ENCODE measurements at regions not wholly inside any gene's neighbourhood (a gene's known extent, or its start where the extent isn't known, plus 50 kb on each side); places are given as distances from the start of the nearest gene placed in this dataset.

DNA sequence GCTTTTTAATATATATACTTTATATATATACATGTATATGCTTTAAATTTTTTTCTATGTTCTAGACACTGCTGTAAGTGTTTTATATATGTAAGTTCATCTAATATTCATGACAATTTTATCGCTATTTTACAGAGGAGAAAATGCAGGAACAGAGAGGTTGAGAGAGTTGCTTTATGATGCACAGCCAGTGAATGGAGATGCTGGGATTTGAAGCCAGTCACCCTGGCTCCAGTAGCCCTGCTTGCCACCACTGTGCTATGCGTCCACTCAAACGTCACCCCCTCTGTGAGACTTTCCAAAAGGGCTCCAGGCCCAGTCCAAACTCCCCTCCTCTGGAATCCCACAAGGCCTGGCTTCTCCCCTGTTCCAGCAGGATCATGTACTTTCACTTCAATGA lies 91.0 kb upstream of the GRIK3 start:
- TF ChIP-seq CTCF (IDR thresholded peaks at IDR 0.05; ENCODE audit: poor library complexity), result no peak
- TF ChIP-seq EZH2phosphoT487 (IDR thresholded peaks at IDR 0.05; ENCODE audit: low read depth, severe bottlenecking, unreplicated experiment), result no peak
- TF ChIP-seq EZH2 (IDR thresholded peaks at IDR 0.05; ENCODE audit: borderline replicate concordance), result no peak
- Histone ChIP-seq H4K20me1 (ENCODE audit: insufficient read depth, poor library complexity, severe bottlenecking) (no peaks in the 10 kb centered on the region), H3K4me3 (no peak overlapping the region), H3K4me2 (no peak overlapping the region), H2AFZ (no peak overlapping the region), H3K4me1 (ENCODE audit: insufficient read depth) (no peaks in the 10 kb centered on the region), H3K27me3 (no peaks in the 10 kb centered on the region), H3K27ac (no peak overlapping the region), H3K36me3 (replicated peaks; ENCODE audit: insufficient read depth, low read depth) (no peaks in the 10 kb centered on the region), H3K9me2 (replicated peaks; ENCODE audit: insufficient read depth) (no peaks in the 10 kb centered on the region), H3K9me3 (ENCODE audit: low read depth) (no peaks in the 10 kb centered on the region), H3K79me2 (no peaks in the 10 kb centered on the region)
- no peak for DNase-seq (ENCODE audit: low spot score)
- 89% methylated on average over 3 of the region's 3 CpGs for WGBS (ENCODE audit: low lambda C conversion rate, missing lambda C conversion rate)

DNA sequence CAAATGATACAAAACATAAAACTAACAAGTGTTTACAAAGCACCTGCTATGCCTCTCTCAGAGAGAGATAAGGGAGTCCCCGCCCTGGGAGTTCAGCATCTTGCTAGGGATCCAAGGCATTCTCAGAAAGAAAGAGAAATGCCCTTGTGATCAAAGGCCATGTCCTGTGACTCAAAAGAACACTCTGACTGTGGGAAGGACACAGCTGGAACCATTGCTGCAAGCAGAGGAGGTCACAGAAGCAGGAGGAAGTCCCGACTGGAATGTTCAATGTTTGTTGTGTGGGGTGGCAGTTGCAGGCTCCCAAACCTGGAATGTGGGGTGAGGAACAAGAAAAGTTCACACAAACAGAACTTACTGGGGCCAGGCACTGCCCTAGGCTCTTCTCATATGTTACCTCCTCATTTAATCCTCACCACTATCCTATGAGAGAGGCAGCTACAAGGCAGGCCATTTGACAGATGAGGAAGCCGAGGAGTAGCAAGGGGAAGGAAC lies 93.0 kb upstream of the GRIK3 start:
- Histone ChIP-seq H3K27ac (no peak overlapping the region), H3K27me3 (no peaks in the 10 kb centered on the region), H3K9me3 (ENCODE audit: low read depth) (no peaks in the 10 kb centered on the region), H3K4me3 (no peak overlapping the region), H3K79me2 (no peaks in the 10 kb centered on the region), H3K4me1 (ENCODE audit: insufficient read depth) (no peaks in the 10 kb centered on the region), H4K20me1 (ENCODE audit: insufficient read depth, poor library complexity, severe bottlenecking) (no peaks in the 10 kb centered on the region), H3K36me3 (replicated peaks; ENCODE audit: insufficient read depth, low read depth) (no peaks in the 10 kb centered on the region), H3K4me2 (no peak overlapping the region), H3K9me2 (replicated peaks; ENCODE audit: insufficient read depth) (no peaks in the 10 kb centered on the region), H2AFZ (no peak overlapping the region)
- DNase-seq (ENCODE audit: low spot score), result no peak
- TF ChIP-seq CTCF (IDR thresholded peaks at IDR 0.05; ENCODE audit: poor library complexity) (no peak), EZH2 (IDR thresholded peaks at IDR 0.05; ENCODE audit: borderline replicate concordance) (no peak), EZH2phosphoT487 (IDR thresholded peaks at IDR 0.05; ENCODE audit: low read depth, severe bottlenecking, unreplicated experiment) (no peak)
- WGBS (ENCODE audit: low lambda C conversion rate, missing lambda C conversion rate), result 87% methylated on average over 3 of the region's 3 CpGs

GRCh38 chr1:37128091-37128490 lies 93.8 kb upstream of the GRIK3 start:
- Histone ChIP-seq H3K27ac (no peak overlapping the region), H3K9me3 (ENCODE audit: low read depth) (no peaks in the 10 kb centered on the region), H3K4me2 (no peak overlapping the region), H3K79me2 (no peaks in the 10 kb centered on the region), H3K36me3 (replicated peaks; ENCODE audit: insufficient read depth, low read depth) (no peaks in the 10 kb centered on the region), H3K4me1 (ENCODE audit: insufficient read depth) (no peaks in the 10 kb centered on the region), H3K9me2 (replicated peaks; ENCODE audit: insufficient read depth) (no peaks in the 10 kb centered on the region), H4K20me1 (ENCODE audit: insufficient read depth, poor library complexity, severe bottlenecking) (no peaks in the 10 kb centered on the region), H3K4me3 (no peak overlapping the region), H2AFZ (no peak overlapping the region), H3K27me3 (no peaks in the 10 kb centered on the region)
- TF ChIP-seq EZH2phosphoT487 (IDR thresholded peaks at IDR 0.05; ENCODE audit: low read depth, severe bottlenecking, unreplicated experiment) (no peak), CTCF (IDR thresholded peaks at IDR 0.05; ENCODE audit: poor library complexity) (no peak), EZH2 (IDR thresholded peaks at IDR 0.05; ENCODE audit: borderline replicate concordance) (no peak)
- DNase-seq (ENCODE audit: low spot score), result peak; percentile 14
- 91% methylated on average over 6 of the region's 6 CpGs for WGBS (ENCODE audit: low lambda C conversion rate, missing lambda C conversion rate)

Measured in hepatocyte (in vitro differentiated cells).